Caco-2 (cell line): ENCODE measurements at regions not wholly inside any gene's neighbourhood (a gene's known extent, or its start where the extent isn't known, plus 50 kb on each side); places are given as distances from the start of the nearest gene placed in this dataset.

Experiments used
- BruUV-seq: library from RNA; stranded (reverse); fragments of 400-500 nt; replicated peaks from 2 replicates; lab custom pipeline; 2021; lab: Mats Ljungman, UMichigan
- CTCF ChIA-PET: fragments of 300-600 bp; sonication (Branson Sonifier 250); formaldehyde crosslinking; loops from one replicate; lab custom pipeline; 2022; ENCODE audit warnings: antibody characterized with exemption; lab: Charles Lee
- POLR2A ChIA-PET: fragments of 300-600 bp; sonication (Branson Sonifier 250); formaldehyde crosslinking; loops from one replicate; lab custom pipeline; 2022; ENCODE audit warnings: antibody characterized with exemption; lab: Charles Lee
- DNase-seq, 2 experiments: peaks; one replicate each; pipeline versions ENCODE4 v3.0.0 to v3.0.0-alpha.2; 2020 to 2022
- H3K27me3 ChIP-seq: replicated peaks from 2 replicates; pipeline ENCODE4 v1.6.0; 2011; ENCODE audit warnings: low read length; ENCODE audit not compliant: control insufficient read depth, insufficient read depth
- H3K36me3 ChIP-seq: 2 replicates; pipeline ENCODE4 v1.5.1; 2011; ENCODE audit warnings: low read length; ENCODE audit not compliant: control insufficient read depth, insufficient read depth
- H3K4me1 ChIP-seq: fragments of 250-450 bp; sonication (Bioruptor Pico); 2 replicates; pipeline ENCODE4 v1.5.1; 2020; ENCODE audit warnings: mild to moderate bottlenecking
- H3K4me3 ChIP-seq: 2 replicates; pipeline ENCODE4 v1.5.1; 2011; ENCODE audit warnings: low read depth, mild to moderate bottlenecking, control low read depth, low read length
- H3K9me3 ChIP-seq: fragments of 250-450 bp; sonication (Bioruptor Pico); 2 replicates; pipeline ENCODE4 v1.5.1; 2020; ENCODE audit warnings: mild to moderate bottlenecking, moderate library complexity
- H3K27ac Mint-ChIP-seq: one replicate; pipeline ENCODE4 v1.8.0; 2022; ENCODE audit warnings: mixed read lengths; ENCODE audit not compliant: unreplicated experiment
- H3K27me3 Mint-ChIP-seq: one replicate; pipeline ENCODE4 v1.8.0; 2022; ENCODE audit warnings: mixed read lengths; ENCODE audit not compliant: insufficient read depth, unreplicated experiment
- H3K36me3 Mint-ChIP-seq: one replicate; pipeline ENCODE4 v1.8.0; 2022; ENCODE audit warnings: mild to moderate bottlenecking, mixed read lengths; ENCODE audit not compliant: insufficient read depth, unreplicated experiment
- H3K4me1 Mint-ChIP-seq: one replicate; pipeline ENCODE4 v1.8.0; 2022; ENCODE audit warnings: low read depth, mixed read lengths; ENCODE audit not compliant: unreplicated experiment
- H3K4me3 Mint-ChIP-seq: one replicate; pipeline ENCODE4 v1.8.0; 2022; ENCODE audit warnings: mild to moderate bottlenecking, moderate library complexity, mixed read lengths; ENCODE audit not compliant: unreplicated experiment
- H3K9me3 Mint-ChIP-seq: one replicate; pipeline ENCODE4 v1.8.0; 2022; ENCODE audit warnings: mixed read lengths; ENCODE audit not compliant: unreplicated experiment
- intact Hi-C: fragments of 100-400 bp; cut with micrococcal nuclease; formaldehyde crosslinking; loops from one replicate; pipeline ENCODE4 v1.10.0; 2022; ENCODE audit not compliant: unreplicated experiment
- TF ChIP-seq, protein P1 (sequence below), 2 experiments: fragments of 200-600 bp in 1 of 2; IDR thresholded peaks; 1 replicate in 1 of 2; 2 replicates in 1 of 2; pipeline versions ENCODE4 v1.5.1 to v1.8.0; 2011 to 2022; ENCODE audit warnings: antibody characterized with exemption in 1 of 2, control low read depth in 1 of 2, inconsistent platforms in 1 of 2, low read depth in 1 of 2, low read length in 1 of 2, mild to moderate bottlenecking in 1 of 2, moderate library complexity in 1 of 2; ENCODE audit not compliant: insufficient read depth in 1 of 2, severe bottlenecking in 1 of 2, unreplicated experiment in 1 of 2

DNA sequence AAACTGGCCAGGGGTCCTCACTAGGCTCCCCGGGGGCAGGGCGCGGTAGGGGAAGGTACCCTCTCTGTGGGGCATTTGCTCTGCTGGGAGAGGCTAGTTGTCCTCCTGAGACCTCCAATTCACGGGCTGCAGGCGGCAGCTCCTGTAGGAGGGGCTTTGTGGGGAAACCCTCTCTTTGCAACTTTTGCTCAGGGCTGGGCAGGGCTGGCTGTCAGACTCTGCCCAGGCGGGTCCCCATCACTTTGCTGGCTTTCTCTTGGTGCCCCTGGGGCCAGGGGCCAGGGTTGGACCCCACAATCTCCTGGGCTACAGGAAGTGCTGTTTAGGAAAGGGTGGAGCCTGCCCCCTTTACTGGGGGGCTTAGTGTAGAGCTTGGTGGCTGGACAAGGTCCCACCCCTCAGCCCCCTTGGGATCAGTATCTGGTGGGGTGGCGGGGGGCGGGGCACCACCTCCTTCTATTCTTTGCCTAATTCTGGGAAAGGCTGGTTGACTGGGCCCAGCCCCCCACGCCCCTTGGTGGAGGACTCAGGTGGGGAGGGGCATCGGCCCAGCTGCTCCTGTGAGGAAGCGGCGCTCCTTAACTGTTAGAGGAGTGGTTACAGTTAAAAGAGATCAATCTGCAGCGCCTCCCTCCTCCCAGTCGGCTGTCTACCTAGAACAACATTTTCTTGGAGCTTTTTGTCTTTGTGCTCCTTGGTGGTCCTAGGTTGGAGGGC is 918.7 kb downstream of the AACS start:
- ChIA-PET POLR2A (no interaction called here), CTCF (no interaction called here)
- H3K27ac Mint-ChIP-seq = no peak overlapping the region
- Histone ChIP-seq H3K9me3 (no peaks in the 10 kb centered on the region), H3K4me3 (peak overlapping the region; percentile 32), H3K36me3 (no peaks in the 10 kb centered on the region), H3K4me1 (no peaks in the 10 kb centered on the region), H3K27me3 (no peaks in the 10 kb centered on the region)
- peak; percentile 2 to 35 for DNase-seq
- H3K27me3 Mint-ChIP-seq = no peaks in the 10 kb centered on the region
- H3K9me3 Mint-ChIP-seq = peaks cover 18% of the 10 kb centered on the region
- H3K4me3 Mint-ChIP-seq = peak overlapping the region; percentile 66
- TF ChIP-seq, protein P1, sequence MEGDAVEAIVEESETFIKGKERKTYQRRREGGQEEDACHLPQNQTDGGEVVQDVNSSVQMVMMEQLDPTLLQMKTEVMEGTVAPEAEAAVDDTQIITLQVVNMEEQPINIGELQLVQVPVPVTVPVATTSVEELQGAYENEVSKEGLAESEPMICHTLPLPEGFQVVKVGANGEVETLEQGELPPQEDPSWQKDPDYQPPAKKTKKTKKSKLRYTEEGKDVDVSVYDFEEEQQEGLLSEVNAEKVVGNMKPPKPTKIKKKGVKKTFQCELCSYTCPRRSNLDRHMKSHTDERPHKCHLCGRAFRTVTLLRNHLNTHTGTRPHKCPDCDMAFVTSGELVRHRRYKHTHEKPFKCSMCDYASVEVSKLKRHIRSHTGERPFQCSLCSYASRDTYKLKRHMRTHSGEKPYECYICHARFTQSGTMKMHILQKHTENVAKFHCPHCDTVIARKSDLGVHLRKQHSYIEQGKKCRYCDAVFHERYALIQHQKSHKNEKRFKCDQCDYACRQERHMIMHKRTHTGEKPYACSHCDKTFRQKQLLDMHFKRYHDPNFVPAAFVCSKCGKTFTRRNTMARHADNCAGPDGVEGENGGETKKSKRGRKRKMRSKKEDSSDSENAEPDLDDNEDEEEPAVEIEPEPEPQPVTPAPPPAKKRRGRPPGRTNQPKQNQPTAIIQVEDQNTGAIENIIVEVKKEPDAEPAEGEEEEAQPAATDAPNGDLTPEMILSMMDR (IDR thresholded peaks at IDR 0.05; ENCODE audit: insufficient read depth in 1 of 2, low read depth in 1 of 2, low read length in 1 of 2, severe bottlenecking in 1 of 2, unreplicated experiment in 1 of 2) = no peak
- H3K4me1 Mint-ChIP-seq = no peaks in the 10 kb centered on the region
- no TSS peak for BruUV-seq
- intact Hi-C loops = no loop called here
- peaks cover 5% of the 10 kb centered on the region for H3K36me3 Mint-ChIP-seq

DNA sequence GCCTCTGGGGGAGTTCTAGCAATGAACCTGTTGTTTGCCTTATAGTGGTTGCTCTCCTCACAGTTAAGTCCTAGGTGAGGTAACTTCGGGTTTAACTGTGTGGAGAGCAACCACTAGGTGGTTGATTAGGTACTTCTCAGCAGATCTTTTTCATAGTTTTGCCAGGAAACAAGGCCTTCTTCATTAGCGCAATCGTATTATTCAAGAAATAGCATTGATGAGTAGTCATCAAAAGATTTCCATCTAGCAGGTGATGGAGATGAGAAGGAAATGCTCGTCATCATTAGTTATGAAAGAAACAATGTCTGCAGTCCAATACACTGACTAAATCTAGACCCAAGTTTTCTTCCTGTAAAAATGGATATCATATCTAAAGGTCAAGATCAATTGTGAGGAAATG is 923.3 kb downstream of the AACS start:
- no peaks in the 10 kb centered on the region for H3K4me1 Mint-ChIP-seq
- no peak for DNase-seq
- no peaks in the 10 kb centered on the region for H3K9me3 ChIP-seq
- H3K36me3 Mint-ChIP-seq = peaks cover 2% of the 10 kb centered on the region
- peaks cover 2% of the 10 kb centered on the region for H3K9me3 Mint-ChIP-seq
- H3K27me3 Mint-ChIP-seq = no peaks in the 10 kb centered on the region
- H3K36me3 ChIP-seq = no peaks in the 10 kb centered on the region
- H3K27me3 ChIP-seq = no peaks in the 10 kb centered on the region
- CTCF ChIA-PET = no interaction called here
- no TSS peak for BruUV-seq
- no peaks in the 10 kb centered on the region for H3K4me1 ChIP-seq
- H3K27ac Mint-ChIP-seq = no peak overlapping the region
- intact Hi-C loops = no loop called here
- no peak overlapping the region for H3K4me3 Mint-ChIP-seq
- H3K4me3 ChIP-seq = no peak overlapping the region
- POLR2A ChIA-PET = no interaction called here
- TF ChIP-seq, protein P1 (IDR thresholded peaks at IDR 0.05; ENCODE audit: insufficient read depth in 1 of 2, low read depth in 1 of 2, low read length in 1 of 2, severe bottlenecking in 1 of 2, unreplicated experiment in 1 of 2) = no peak

DNA sequence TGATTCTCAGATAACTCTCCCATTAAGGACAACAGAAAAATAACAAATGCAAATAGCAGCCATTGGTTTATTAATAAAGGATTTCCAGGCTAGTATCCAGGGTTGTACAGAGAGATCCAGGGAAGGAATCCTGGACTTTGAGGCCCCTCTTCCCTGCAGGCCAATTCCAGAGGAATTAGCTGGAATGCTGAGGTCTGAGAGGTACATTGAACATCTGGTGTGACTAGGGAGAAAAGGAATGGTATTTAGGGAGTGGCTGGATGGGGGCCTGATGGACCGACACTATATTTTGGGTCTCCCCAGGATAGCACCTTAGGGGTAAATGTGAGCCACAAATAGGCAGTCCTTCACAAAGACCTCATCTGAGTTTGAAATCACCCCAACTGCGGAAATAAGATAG is 924.5 kb downstream of the AACS start:
- H3K36me3 ChIP-seq = no peaks in the 10 kb centered on the region
- H3K9me3 ChIP-seq = no peaks in the 10 kb centered on the region
- Mint-ChIP-seq H3K27ac (no peak overlapping the region), H3K4me1 (no peaks in the 10 kb centered on the region), H3K4me3 (no peak overlapping the region), H3K27me3 (no peaks in the 10 kb centered on the region), H3K9me3 (peaks cover 10% of the 10 kb centered on the region), H3K36me3 (no peaks in the 10 kb centered on the region)
- CTCF ChIA-PET = no interaction called here
- BruUV-seq = no TSS peak
- H3K4me3 ChIP-seq = no peak overlapping the region
- no peak for DNase-seq
- TF ChIP-seq, protein P1 (IDR thresholded peaks at IDR 0.05; ENCODE audit: insufficient read depth in 1 of 2, low read depth in 1 of 2, low read length in 1 of 2, severe bottlenecking in 1 of 2, unreplicated experiment in 1 of 2) = no peak
- H3K27me3 ChIP-seq = no peaks in the 10 kb centered on the region
- no peaks in the 10 kb centered on the region for H3K4me1 ChIP-seq
- intact Hi-C loops = no loop called here
- POLR2A ChIA-PET = no interaction called here
